Suprapubic skin (tissue), 4 donors: ENCODE measurements at regions not wholly inside any gene's neighbourhood (a gene's known extent, or its start where the extent isn't known, plus 50 kb on each side); places are given as distances from the start of the nearest gene placed in this dataset.

Source experiments
- EP300 ChIP-seq: sonication (generic); formaldehyde crosslinking; IDR thresholded peaks from one replicate; pipeline ENCODE4 v1.6.1; 2017; ENCODE audit warnings: antibody characterized with exemption
- POLR2A ChIP-seq, 2 donors: fragments of 450-650 bp; IDR thresholded peaks; one replicate each; pipeline ENCODE4 v1.6.1; 2017; ENCODE audit warnings: antibody characterized with exemption in 2 of 2, mild to moderate bottlenecking in 2 of 2, moderate library complexity in 2 of 2
- POLR2AphosphoS5 ChIP-seq, 3 donors: sonication (generic); formaldehyde crosslinking; IDR thresholded peaks; one replicate each; pipeline ENCODE4 v1.6.1; 2017; ENCODE audit warnings: antibody characterized with exemption in 3 of 3

DNA sequence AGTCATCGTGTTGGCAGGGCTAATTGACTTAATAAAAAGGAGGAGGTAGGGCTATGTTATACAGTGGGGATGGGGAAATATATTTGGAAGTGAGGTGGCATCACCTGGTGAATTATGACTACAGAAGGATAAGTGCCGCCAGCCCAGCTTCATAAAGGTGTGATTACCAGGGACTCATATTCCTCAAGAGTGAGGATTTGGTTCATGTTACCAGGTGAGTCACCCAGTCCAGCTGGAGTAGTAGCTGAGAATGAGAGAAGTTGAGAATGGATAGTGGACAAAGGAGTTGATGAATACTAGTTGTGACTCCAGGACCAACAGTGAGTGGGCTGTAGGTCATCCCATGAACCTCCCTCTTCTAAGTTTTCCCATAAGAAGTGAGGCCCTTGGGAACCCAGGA is 143.0 kb upstream of the GALNT15 start:
- no peak for TF ChIP-seq EP300
- TF ChIP-seq POLR2AphosphoS5 (IDR thresholded peaks at IDR 0.05): no peak
- no peak for TF ChIP-seq POLR2A (IDR thresholded peaks at IDR 0.05)
